Stomach (tissue), 4 donors: ENCODE measurements at regions not wholly inside any gene's neighbourhood (a gene's known extent, or its start where the extent isn't known, plus 50 kb on each side); places are given as distances from the start of the nearest gene placed in this dataset.

Experiments
- CTCF ChIP-seq, 7 experiments: fragments of 450-650 bp in 4 of 7; fragments of 200-600 bp in 3 of 7; sonication (generic) in 3 of 7; IDR thresholded peaks; one replicate each; pipeline ENCODE4 v1.5.1; 2016 to 2019; ENCODE audit warnings: antibody characterized with exemption in 7 of 7, control low read depth in 2 of 7, mild to moderate bottlenecking in 1 of 7
- POLR2A ChIP-seq, 4 donors: fragments of 450-650 bp; IDR thresholded peaks; one replicate each; pipeline ENCODE4 v1.6.1; 2016; ENCODE audit warnings: antibody characterized with exemption in 4 of 4, control low read depth in 2 of 4, mild to moderate bottlenecking in 1 of 4, moderate library complexity in 1 of 4
- POLR2AphosphoS5 ChIP-seq, 3 donors: sonication (generic); formaldehyde crosslinking; IDR thresholded peaks; one replicate each; pipeline ENCODE4 v1.6.1; 2016; ENCODE audit warnings: antibody characterized with exemption in 3 of 3

DNA sequence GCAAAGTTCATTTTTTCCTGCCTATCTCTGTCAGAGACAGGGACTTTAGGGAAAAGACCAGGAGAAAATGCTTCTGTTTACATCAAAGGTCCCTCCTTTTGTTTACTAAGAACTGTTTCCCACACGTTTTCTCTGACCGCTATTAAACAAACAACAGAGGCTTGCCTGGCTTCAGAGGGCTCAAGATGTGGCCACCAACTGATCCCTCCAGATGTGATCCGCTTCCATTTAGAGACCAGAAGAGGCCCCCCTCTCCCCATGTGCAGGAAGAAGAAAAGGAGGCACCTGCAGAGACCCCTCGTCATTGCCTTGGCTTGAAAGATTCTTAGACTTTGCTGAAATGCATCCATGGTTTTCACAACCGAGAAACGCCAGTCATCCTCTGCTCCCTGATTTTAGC lies 217.9 kb upstream of the PWP1 start:
- no peak for TF ChIP-seq CTCF (IDR thresholded peaks at IDR 0.05)
- no peak for TF ChIP-seq POLR2AphosphoS5 (IDR thresholded peaks at IDR 0.05)
- TF ChIP-seq POLR2A (IDR thresholded peaks at IDR 0.05): no peak
